Calu3 (cell line): ENCODE measurements at regions not wholly inside any gene's neighbourhood (a gene's known extent, or its start where the extent isn't known, plus 50 kb on each side); places are given as distances from the start of the nearest gene placed in this dataset.

Experiments
- BruUV-seq: library from RNA; stranded (reverse); fragments of 400-500 nt; replicated peaks from 2 replicates; lab custom pipeline; 2021; lab: Mats Ljungman, UMichigan
- CTCF ChIA-PET: fragments of 300-600 bp; sonication (Branson Sonifier 250); formaldehyde crosslinking; loops from one replicate; lab custom pipeline; 2022; ENCODE audit warnings: antibody characterized with exemption; lab: Charles Lee
- DNase-seq: peaks from one replicate; pipeline ENCODE4 v3.0.0; 2022
- H3K27ac Mint-ChIP-seq: one replicate; pipeline ENCODE4 v1.8.0; 2022; ENCODE audit warnings: mixed read lengths; ENCODE audit not compliant: unreplicated experiment
- H3K27me3 Mint-ChIP-seq: one replicate; pipeline ENCODE4 v1.8.0; 2022; ENCODE audit warnings: mixed read lengths; ENCODE audit not compliant: unreplicated experiment
- H3K36me3 Mint-ChIP-seq: one replicate; pipeline ENCODE4 v1.8.0; 2022; ENCODE audit warnings: mild to moderate bottlenecking, moderate library complexity, mixed read lengths; ENCODE audit not compliant: insufficient read depth, unreplicated experiment
- H3K4me1 Mint-ChIP-seq: one replicate; pipeline ENCODE4 v1.8.0; 2022; ENCODE audit warnings: mild to moderate bottlenecking, low read depth, mixed read lengths; ENCODE audit not compliant: unreplicated experiment
- H3K4me3 Mint-ChIP-seq: one replicate; pipeline ENCODE4 v1.8.0; 2022; ENCODE audit warnings: mild to moderate bottlenecking, low read depth, moderate library complexity, mixed read lengths; ENCODE audit not compliant: unreplicated experiment
- H3K9me3 Mint-ChIP-seq: one replicate; pipeline ENCODE4 v1.8.0; 2022; ENCODE audit warnings: low read depth, mixed read lengths; ENCODE audit not compliant: unreplicated experiment
- intact Hi-C: fragments of 100-400 bp; cut with micrococcal nuclease; formaldehyde crosslinking; loops from one replicate; pipeline ENCODE4 v1.10.0; 2022; ENCODE audit not compliant: unreplicated experiment
- TF ChIP-seq, protein P1 (sequence below): fragments of 200-600 bp; IDR thresholded peaks from one replicate; pipeline ENCODE4 v1.8.0; 2022; ENCODE audit warnings: antibody characterized with exemption; ENCODE audit not compliant: unreplicated experiment

DNA sequence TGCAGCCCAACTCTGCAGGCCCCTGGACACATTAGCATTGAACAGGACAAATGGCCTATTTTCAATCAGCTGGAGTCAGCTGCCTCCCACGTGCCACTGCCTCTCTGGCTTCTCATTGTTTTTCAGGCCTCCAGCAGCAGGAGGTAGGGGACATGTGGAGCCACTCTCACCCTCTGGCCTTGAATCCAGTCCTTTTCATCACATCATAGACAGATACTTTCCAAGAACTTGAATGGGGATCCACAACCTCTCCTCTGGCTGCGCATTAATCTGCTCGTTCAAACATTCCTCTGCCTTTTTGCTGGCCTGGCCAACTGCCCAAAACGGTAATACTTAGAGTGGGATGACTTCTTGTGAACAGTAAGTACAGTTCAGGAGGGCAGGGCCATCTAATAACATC lies 592.3 kb downstream of the PKHD1 start:
- no peak for DNase-seq
- Mint-ChIP-seq H3K4me3 (no peak overlapping the region), H3K9me3 (no peaks in the 10 kb centered on the region), H3K27ac (no peak overlapping the region), H3K4me1 (peaks cover 8% of the 10 kb centered on the region), H3K36me3 (no peaks in the 10 kb centered on the region), H3K27me3 (no peaks in the 10 kb centered on the region)
- TF ChIP-seq, protein P1, sequence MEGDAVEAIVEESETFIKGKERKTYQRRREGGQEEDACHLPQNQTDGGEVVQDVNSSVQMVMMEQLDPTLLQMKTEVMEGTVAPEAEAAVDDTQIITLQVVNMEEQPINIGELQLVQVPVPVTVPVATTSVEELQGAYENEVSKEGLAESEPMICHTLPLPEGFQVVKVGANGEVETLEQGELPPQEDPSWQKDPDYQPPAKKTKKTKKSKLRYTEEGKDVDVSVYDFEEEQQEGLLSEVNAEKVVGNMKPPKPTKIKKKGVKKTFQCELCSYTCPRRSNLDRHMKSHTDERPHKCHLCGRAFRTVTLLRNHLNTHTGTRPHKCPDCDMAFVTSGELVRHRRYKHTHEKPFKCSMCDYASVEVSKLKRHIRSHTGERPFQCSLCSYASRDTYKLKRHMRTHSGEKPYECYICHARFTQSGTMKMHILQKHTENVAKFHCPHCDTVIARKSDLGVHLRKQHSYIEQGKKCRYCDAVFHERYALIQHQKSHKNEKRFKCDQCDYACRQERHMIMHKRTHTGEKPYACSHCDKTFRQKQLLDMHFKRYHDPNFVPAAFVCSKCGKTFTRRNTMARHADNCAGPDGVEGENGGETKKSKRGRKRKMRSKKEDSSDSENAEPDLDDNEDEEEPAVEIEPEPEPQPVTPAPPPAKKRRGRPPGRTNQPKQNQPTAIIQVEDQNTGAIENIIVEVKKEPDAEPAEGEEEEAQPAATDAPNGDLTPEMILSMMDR, result no peak
- CTCF ChIA-PET, result interaction anchor here (0.7 to 1.6 kb wide), 3 partner anchors 19 to 344 kb away, joined by 3 to 5 read pairs (median 3); no protein-coding TSS in a partner anchor
- no TSS peak for BruUV-seq
- intact Hi-C loops, result no loop called here

DNA sequence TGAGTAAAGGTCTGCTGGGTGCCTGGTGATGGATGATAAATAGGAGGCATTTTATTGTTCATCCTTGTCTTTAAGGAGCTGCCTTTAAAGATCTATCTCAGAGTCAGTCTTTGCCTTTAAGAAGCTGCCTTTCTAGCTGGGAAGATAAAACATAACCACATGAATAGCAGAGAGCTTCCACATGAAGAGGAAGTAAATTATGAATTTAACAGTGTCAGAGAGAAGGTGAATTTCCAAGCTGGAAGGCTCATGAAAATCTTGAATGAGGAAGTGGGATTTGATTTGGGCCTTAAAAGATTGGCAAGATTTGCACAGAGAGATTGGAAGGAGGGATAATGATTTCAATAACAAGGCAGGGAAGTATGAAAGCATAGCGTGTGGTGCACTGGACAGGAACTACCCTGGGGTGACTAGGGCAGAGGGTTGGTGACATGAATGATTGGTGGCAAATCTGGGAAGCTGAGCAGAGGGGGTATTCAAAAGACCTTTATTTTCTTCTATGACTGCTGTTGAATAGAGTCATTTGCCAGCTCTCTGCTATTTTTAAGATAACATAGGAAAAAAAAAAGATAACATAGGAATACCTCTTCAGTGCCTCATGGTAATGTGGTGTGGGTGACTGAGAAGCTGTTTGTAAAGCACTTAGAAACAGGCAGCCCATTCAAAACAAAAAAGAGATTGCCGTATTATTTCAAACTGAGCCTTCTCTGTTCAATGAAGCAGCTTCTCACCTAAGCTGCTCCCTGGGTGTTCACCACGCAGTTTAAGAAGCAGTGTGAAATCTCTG lies 591.6 kb downstream of the PKHD1 start:
- CTCF ChIA-PET, result interaction anchor here (1.6 kb wide), 1 partner anchor 18 kb away, joined by 5 read pairs; no protein-coding TSS in a partner anchor
- BruUV-seq, result no TSS peak
- H3K9me3 Mint-ChIP-seq, result no peaks in the 10 kb centered on the region
- TF ChIP-seq, protein P1, result no peak
- H3K27me3 Mint-ChIP-seq, result no peaks in the 10 kb centered on the region
- no peak overlapping the region for H3K4me3 Mint-ChIP-seq
- peaks cover 8% of the 10 kb centered on the region for H3K4me1 Mint-ChIP-seq
- no peak for DNase-seq
- H3K36me3 Mint-ChIP-seq, result no peaks in the 10 kb centered on the region
- intact Hi-C loops, result no loop called here
- no peak overlapping the region for H3K27ac Mint-ChIP-seq

DNA sequence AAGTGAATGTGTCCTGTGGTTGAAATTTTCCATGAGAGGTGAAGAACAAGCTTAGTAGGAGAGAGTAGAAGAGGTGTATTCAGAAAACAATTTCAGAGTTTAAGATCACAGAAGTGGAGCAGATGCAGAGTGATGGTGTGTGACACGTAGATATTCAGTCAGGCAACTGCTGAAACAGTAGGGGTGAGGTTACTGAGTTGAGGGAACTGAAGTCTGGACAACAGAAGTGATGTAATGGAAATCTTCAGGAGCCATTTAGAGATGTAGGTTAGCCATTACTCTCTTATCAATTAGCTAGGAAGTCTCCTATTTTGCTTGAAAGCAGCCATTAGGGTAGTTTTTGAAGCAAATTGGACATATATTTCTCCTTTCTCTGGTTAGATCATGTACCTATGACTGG lies 584.4 kb downstream of the PKHD1 start:
- CTCF ChIA-PET, result no interaction called here
- Mint-ChIP-seq H3K4me3 (no peak overlapping the region), H3K36me3 (no peaks in the 10 kb centered on the region), H3K27ac (no peak overlapping the region), H3K9me3 (no peaks in the 10 kb centered on the region), H3K27me3 (no peaks in the 10 kb centered on the region), H3K4me1 (no peaks in the 10 kb centered on the region)
- DNase-seq, result no peak
- intact Hi-C loops, result no loop called here
- no TSS peak for BruUV-seq
- TF ChIP-seq, protein P1, result no peak

DNA sequence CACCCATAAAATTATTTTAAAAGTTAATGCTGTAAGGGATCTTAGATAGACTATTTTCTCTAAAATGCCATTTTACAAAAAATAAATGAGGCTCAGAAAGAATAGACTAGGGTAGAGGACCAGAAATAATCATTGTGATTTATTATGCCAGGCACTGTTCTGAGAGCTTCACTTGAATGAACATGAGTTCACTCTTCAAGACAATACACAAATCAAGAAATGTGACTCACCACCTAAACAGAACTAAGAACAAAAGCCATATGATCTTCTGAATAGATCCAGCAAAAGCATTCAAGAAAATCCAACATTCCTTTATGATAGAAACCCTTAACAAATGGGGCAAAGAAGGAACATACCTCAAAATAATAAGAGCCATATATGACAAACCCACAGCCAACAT lies 582.0 kb downstream of the PKHD1 start:
- no peaks in the 10 kb centered on the region for H3K36me3 Mint-ChIP-seq
- no peak overlapping the region for H3K27ac Mint-ChIP-seq
- no peaks in the 10 kb centered on the region for H3K27me3 Mint-ChIP-seq
- intact Hi-C loops, result no loop called here
- no peaks in the 10 kb centered on the region for H3K9me3 Mint-ChIP-seq
- H3K4me1 Mint-ChIP-seq, result no peaks in the 10 kb centered on the region
- DNase-seq, result no peak
- no peak overlapping the region for H3K4me3 Mint-ChIP-seq
- no TSS peak for BruUV-seq
- TF ChIP-seq, protein P1, result no peak
- CTCF ChIA-PET, result no interaction called here
